Upper lobe of left lung (tissue), 6 donors: ENCODE measurements at regions not wholly inside any gene's neighbourhood (a gene's known extent, or its start where the extent isn't known, plus 50 kb on each side); places are given as distances from the start of the nearest gene placed in this dataset.

Source experiments
- ATAC-seq, 2 donors: fragments of 200-7000 bp; cut with Tn5 transposase; one replicate each; pipeline ENCODE4 v1.9.1; 2022; ENCODE audit warnings: mild to moderate bottlenecking in 2 of 2, moderate library complexity in 2 of 2; ENCODE audit not compliant: low FRiP score in 2 of 2
- DNase-seq, 2 donors: peaks; one replicate each; pipeline ENCODE4 v3.0.0-alpha.2; 2019 to 2020
- H3K27ac ChIP-seq, 4 donors: fragments of 200-600 bp; sonication (generic); one replicate each; pipeline ENCODE4 v1.5.1; 2016 to 2019
- H3K27me3 ChIP-seq, 4 donors: fragments of 200-600 bp; sonication (generic); one replicate each; pipeline ENCODE4 v1.5.1; 2017 to 2019
- H3K36me3 ChIP-seq, 4 donors: fragments of 200-600 bp; sonication (generic); one replicate each; pipeline ENCODE4 v1.5.1; 2016 to 2019
- H3K4me1 ChIP-seq, 4 donors: fragments of 200-600 bp; sonication (generic); one replicate each; pipeline ENCODE4 v1.5.1; 2018 to 2019
- H3K4me3 ChIP-seq, 4 donors: fragments of 200-600 bp; sonication (generic); one replicate each; pipeline ENCODE4 v1.5.1; 2017 to 2019; ENCODE audit warnings: mild to moderate bottlenecking in 2 of 4, moderate library complexity in 1 of 4
- H3K9me3 ChIP-seq, 4 donors: fragments of 200-600 bp; sonication (generic); one replicate each; pipeline ENCODE4 v1.5.1; 2018 to 2019
- EP300 ChIP-seq, 4 donors: sonication (generic); formaldehyde crosslinking; IDR thresholded peaks; one replicate each; pipeline ENCODE4 v1.5.1; 2017; ENCODE audit warnings: antibody characterized with exemption in 4 of 4, control low read depth in 2 of 4
- POLR2A ChIP-seq, 4 donors: fragments of 450-650 bp; IDR thresholded peaks; one replicate each; pipeline ENCODE4 v1.5.1; 2016 to 2017; ENCODE audit warnings: antibody characterized with exemption in 4 of 4, mild to moderate bottlenecking in 2 of 4
- POLR2AphosphoS5 ChIP-seq, 2 donors: sonication (generic); formaldehyde crosslinking; IDR thresholded peaks; one replicate each; pipeline ENCODE4 v1.5.1; 2017; ENCODE audit warnings: antibody characterized with exemption in 2 of 2
- WGBS, 2 donors: methylation state at CpG; one replicate each; pipeline ENCODE4 v1.1.5; 2017 to 2018; 5-methylcytosine and 5-hydroxymethylcytosine counted together
- TF ChIP-seq, protein P1 (sequence below), 6 experiments: fragments of 450-650 bp in 4 of 6; fragments of 200-600 bp in 2 of 6; sonication (generic) in 2 of 6; IDR thresholded peaks; one replicate each; pipeline ENCODE4 v1.5.1; 2016 to 2019; ENCODE audit warnings: antibody characterized with exemption in 6 of 6
- donor health status: DM: no; HTN: no; CAD: no; lungs with moderate emphysema.
- donor health status: DM: no; HTN: yes; CAD: no; lungs with severe emphysema.

DNA sequence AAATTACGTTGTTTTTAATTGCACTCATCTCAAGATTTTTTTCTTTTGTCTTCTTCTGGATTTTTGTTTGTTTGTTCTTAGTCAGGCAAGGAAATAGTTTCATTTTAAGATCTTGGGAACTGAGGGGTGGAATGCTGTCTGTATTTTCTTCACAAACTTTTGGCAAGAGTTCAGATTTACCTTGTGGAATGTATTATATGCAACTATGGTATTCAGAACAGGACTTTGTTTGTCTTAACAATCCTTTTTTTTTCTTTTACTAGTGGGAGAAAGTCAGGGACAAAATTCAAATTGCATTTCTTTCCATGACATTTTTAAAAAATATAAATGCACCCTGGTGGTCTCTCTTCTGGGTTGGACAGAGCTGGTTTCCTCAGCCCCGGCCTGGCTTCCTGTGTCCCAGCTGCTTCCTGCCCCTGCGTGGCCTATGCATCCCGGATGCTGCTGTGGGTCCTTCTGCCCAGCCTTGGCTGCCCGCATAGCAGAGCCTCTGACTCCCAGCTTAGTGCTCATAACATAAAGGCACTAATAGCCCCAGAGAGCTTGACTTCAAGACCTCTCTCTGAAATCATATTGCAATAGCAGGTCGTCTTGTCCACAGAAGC, 520.7 kb downstream of the QKI start:
- Histone ChIP-seq H3K27ac (no peak overlapping the region), H3K4me3 (no peak overlapping the region), H3K27me3 (no peaks in the 10 kb centered on the region), H3K36me3 (no peaks in the 10 kb centered on the region), H3K9me3 (no peaks in the 10 kb centered on the region), H3K4me1 (peaks cover 0 to 9% (median 0%) of the 10 kb centered on the region in 4 donors)
- DNase-seq (no peak), ATAC-seq (no peak)
- TF ChIP-seq, protein P1, sequence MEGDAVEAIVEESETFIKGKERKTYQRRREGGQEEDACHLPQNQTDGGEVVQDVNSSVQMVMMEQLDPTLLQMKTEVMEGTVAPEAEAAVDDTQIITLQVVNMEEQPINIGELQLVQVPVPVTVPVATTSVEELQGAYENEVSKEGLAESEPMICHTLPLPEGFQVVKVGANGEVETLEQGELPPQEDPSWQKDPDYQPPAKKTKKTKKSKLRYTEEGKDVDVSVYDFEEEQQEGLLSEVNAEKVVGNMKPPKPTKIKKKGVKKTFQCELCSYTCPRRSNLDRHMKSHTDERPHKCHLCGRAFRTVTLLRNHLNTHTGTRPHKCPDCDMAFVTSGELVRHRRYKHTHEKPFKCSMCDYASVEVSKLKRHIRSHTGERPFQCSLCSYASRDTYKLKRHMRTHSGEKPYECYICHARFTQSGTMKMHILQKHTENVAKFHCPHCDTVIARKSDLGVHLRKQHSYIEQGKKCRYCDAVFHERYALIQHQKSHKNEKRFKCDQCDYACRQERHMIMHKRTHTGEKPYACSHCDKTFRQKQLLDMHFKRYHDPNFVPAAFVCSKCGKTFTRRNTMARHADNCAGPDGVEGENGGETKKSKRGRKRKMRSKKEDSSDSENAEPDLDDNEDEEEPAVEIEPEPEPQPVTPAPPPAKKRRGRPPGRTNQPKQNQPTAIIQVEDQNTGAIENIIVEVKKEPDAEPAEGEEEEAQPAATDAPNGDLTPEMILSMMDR (IDR thresholded peaks at IDR 0.05) = no peak
- TF ChIP-seq EP300 (IDR thresholded peaks at IDR 0.05) (no peak), POLR2A (IDR thresholded peaks at IDR 0.05) (no peak), POLR2AphosphoS5 (IDR thresholded peaks at IDR 0.05) (no peak)
- 38 to 52% methylated on average over 6 of the region's 6 CpGs for WGBS, 2 donors

DNA sequence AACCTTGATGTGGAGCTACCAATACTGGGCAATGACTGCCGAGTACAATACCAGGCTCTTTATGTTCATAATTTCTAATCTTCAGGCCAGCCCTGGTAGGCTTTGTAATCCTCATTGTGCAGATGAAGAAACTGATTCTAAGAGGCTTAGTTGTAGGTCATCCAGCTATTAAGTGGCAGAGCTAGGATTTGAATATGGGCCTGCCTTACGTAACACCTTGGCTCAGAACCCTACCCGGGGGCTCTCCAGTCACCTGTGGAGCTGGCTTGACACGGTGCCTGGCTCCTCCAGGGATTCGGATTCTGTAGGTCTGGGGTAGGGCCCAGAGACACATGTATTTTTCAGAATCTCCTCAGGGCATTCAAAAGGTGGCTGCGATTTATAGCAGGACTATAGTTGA, 515.5 kb downstream of the QKI start:
- 74 to 82% methylated on average over 6 of the region's 6 CpGs for WGBS, 2 donors
- no peak for TF ChIP-seq EP300 (IDR thresholded peaks at IDR 0.05)
- TF ChIP-seq, protein P1 (IDR thresholded peaks at IDR 0.05) = no peak
- H3K27ac ChIP-seq = no peak overlapping the region

DNA sequence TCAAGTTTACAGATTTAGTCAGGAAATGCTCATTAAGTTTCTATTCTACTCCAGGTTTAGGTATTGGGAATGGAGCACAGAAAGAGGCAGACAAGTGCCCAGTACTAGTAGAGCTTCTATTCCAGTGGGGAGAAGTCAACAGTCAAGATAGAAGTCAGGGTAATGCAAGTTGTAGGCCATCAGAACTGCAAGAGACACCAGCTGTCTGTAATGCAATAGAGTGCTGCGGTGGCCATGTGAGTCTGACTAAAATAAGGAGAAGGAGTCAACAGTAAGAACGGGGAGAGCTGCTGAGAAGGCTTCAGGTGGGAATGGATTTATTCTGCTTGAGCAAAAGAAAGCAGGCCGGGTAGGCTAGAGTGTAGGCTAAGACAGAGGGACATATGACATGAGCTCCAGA, 515.0 kb downstream of the QKI start:
- H3K27ac ChIP-seq = no peak overlapping the region
- no peak overlapping the region for H3K4me3 ChIP-seq
- 87 to 91% methylated on average over 3 of the region's 3 CpGs for WGBS, 2 donors
- DNase-seq (no peak), ATAC-seq (no peak)
- TF ChIP-seq, protein P1 (IDR thresholded peaks at IDR 0.05) = no peak
- no peak for TF ChIP-seq EP300 (IDR thresholded peaks at IDR 0.05)
- TF ChIP-seq POLR2AphosphoS5 (IDR thresholded peaks at IDR 0.05) = no peak
- TF ChIP-seq POLR2A (IDR thresholded peaks at IDR 0.05) = no peak
- H3K36me3 ChIP-seq = no peaks in the 10 kb centered on the region
- no peaks in the 10 kb centered on the region for H3K4me1 ChIP-seq
- no peaks in the 10 kb centered on the region for H3K27me3 ChIP-seq
- H3K9me3 ChIP-seq = no peaks in the 10 kb centered on the region

More for the DNA sequence above, 515.5 kb downstream of the QKI start:
- Histone ChIP-seq H3K4me3 (no peak overlapping the region), H3K36me3 (no peaks in the 10 kb centered on the region), H3K27me3 (no peaks in the 10 kb centered on the region), H3K4me1 (peaks cover 0 to 3% (median 0%) of the 10 kb centered on the region in 4 donors), H3K9me3 (no peaks in the 10 kb centered on the region)
- no peak for ATAC-seq
- DNase-seq = no peak

DNA sequence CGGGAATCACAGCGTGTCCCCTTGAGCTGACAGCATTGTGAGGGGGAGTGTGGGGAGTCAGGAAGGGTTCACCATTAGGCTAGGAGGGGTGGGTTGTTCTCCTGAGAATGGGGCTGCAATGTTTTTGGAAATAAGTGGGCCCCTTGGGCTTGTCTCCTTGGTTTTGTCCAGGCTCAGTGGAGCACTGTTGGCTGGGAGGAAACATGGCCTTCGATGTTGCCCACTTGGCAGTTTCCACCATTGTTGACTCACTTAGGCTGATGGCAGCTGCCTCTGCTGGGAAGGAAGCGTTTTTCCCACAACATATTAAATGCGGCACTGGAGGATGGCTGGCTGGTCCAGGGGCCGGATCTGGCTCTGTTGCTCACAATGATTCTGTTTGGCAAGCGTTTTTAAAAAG, 512.1 kb downstream of the QKI start:
- Histone ChIP-seq H3K27me3 (no peaks in the 10 kb centered on the region), H3K36me3 (no peaks in the 10 kb centered on the region), H3K4me3 (no peak overlapping the region), H3K4me1 (no peaks in the 10 kb centered on the region), H3K9me3 (no peaks in the 10 kb centered on the region), H3K27ac (no peak overlapping the region)
- 77 to 87% methylated on average over 7 of the region's 7 CpGs for WGBS, 2 donors
- TF ChIP-seq, protein P1 (IDR thresholded peaks at IDR 0.05) = no peak
- no peak for TF ChIP-seq POLR2AphosphoS5 (IDR thresholded peaks at IDR 0.05)
- no peak for TF ChIP-seq EP300 (IDR thresholded peaks at IDR 0.05)
- TF ChIP-seq POLR2A (IDR thresholded peaks at IDR 0.05) = no peak
- no peak for DNase-seq
- peak in 1 of 2 donors; percentile 56 for ATAC-seq

DNA sequence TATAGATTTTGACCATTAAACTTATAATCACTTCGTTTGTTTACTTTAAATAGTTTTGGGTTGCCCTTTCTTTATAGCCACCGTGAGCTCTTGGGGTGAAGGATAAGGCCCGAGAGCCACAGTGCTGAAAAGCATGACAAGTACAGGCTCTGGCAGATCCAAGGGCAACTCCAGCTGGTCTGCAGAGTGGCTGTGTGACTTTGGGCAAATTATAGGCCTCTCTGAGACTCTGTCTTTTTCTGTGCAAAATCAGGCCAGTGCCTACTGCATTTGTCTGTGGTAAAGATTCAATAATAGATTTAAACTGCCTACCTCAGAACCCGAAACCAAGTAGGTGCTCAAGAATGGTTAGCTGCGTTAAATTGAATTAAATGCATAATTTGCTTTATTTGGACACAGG, 511.3 kb downstream of the QKI start:
- no peak for TF ChIP-seq POLR2AphosphoS5 (IDR thresholded peaks at IDR 0.05)
- no peak for TF ChIP-seq POLR2A (IDR thresholded peaks at IDR 0.05)
- TF ChIP-seq, protein P1 (IDR thresholded peaks at IDR 0.05) = no peak
- no peak for TF ChIP-seq EP300 (IDR thresholded peaks at IDR 0.05)
- no peaks in the 10 kb centered on the region for H3K27me3 ChIP-seq
- no peak overlapping the region for H3K4me3 ChIP-seq
- H3K27ac ChIP-seq = no peak overlapping the region
- 90 to 92% methylated on average over 5 of the region's 5 CpGs for WGBS, 2 donors
- ATAC-seq (no peak), DNase-seq (no peak)
- H3K9me3 ChIP-seq = no peaks in the 10 kb centered on the region
- H3K36me3 ChIP-seq = no peaks in the 10 kb centered on the region
- H3K4me1 ChIP-seq = no peaks in the 10 kb centered on the region
